Thymus (tissue), 11 donors: ENCODE measurements at regions not wholly inside any gene's neighbourhood (a gene's known extent, or its start where the extent isn't known, plus 50 kb on each side); places are given as distances from the start of the nearest gene placed in this dataset.

Source experiments
- DNase-seq, 9 donors: peaks; one replicate each; pipeline ENCODE4 v3.0.0-alpha.2; 2013; ENCODE audit warnings: low spot score in 9 of 9, low read depth in 6 of 9, missing footprints in 1 of 9
- H3K27ac ChIP-seq, 2 donors: one replicate each; pipeline ENCODE4 v1.5.1; 2013; ENCODE audit warnings: control low read depth in 1 of 2, low read depth in 1 of 2, low read length in 1 of 2, mild to moderate bottlenecking in 1 of 2, moderate library complexity in 1 of 2
- H3K27me3 ChIP-seq, 2 donors: one replicate each; pipeline ENCODE4 v1.5.1; 2013; ENCODE audit warnings: low read length in 1 of 2; ENCODE audit not compliant: control insufficient read depth in 2 of 2, insufficient read depth in 1 of 2
- H3K36me3 ChIP-seq, 2 donors: one replicate each; pipeline ENCODE4 v1.5.1; 2013; ENCODE audit warnings: low read length in 1 of 2, mild to moderate bottlenecking in 1 of 2, moderate library complexity in 1 of 2; ENCODE audit not compliant: control insufficient read depth in 2 of 2, insufficient read depth in 2 of 2
- H3K4me1 ChIP-seq, 2 donors: one replicate each; pipeline ENCODE4 v1.5.1; 2013; ENCODE audit warnings: low read length in 2 of 2; ENCODE audit not compliant: control insufficient read depth in 2 of 2, insufficient read depth in 2 of 2
- H3K4me3 ChIP-seq, 2 donors: one replicate each; pipeline ENCODE4 v1.5.1; 2013; ENCODE audit warnings: low read length in 2 of 2, control low read depth in 1 of 2, mild to moderate bottlenecking in 1 of 2
- H3K9me3 ChIP-seq, 2 donors: one replicate each; pipeline ENCODE4 v1.5.1; 2013; ENCODE audit warnings: low read length in 1 of 2, mild to moderate bottlenecking in 1 of 2; ENCODE audit not compliant: control insufficient read depth in 2 of 2, insufficient read depth in 1 of 2
- WGBS: extraction: QIAGEN DNeasy Blood & Tissue Kit; methylation state at CpG from one replicate; pipeline ENCODE4 v1.1.7; 2013; 5-methylcytosine and 5-hydroxymethylcytosine counted together
- donor health status: healthy.

GRCh38 chr4:33537527-33537926 is 2706.8 kb downstream of the ARAP2 start:
- no peak for DNase-seq
- H3K27me3 ChIP-seq: no peaks in the 10 kb centered on the region
- 95% methylated on average over 1 of the region's 1 CpG for WGBS
- no peak overlapping the region for H3K4me3 ChIP-seq
- no peaks in the 10 kb centered on the region for H3K4me1 ChIP-seq
- H3K27ac ChIP-seq: no peak overlapping the region
- no peaks in the 10 kb centered on the region for H3K9me3 ChIP-seq
- H3K36me3 ChIP-seq: no peaks in the 10 kb centered on the region

- no peaks in the 10 kb centered on the region for H3K4me1 ChIP-seq
- no peak overlapping the region for H3K27ac ChIP-seq
- WGBS: 95% methylated on average over 3 of the region's 3 CpGs
- no peaks in the 10 kb centered on the region for H3K36me3 ChIP-seq
- no peaks in the 10 kb centered on the region for H3K27me3 ChIP-seq
- no peak overlapping the region for H3K4me3 ChIP-seq
- H3K9me3 ChIP-seq: no peaks in the 10 kb centered on the region
- DNase-seq: no peak
Observed at GRCh38 chr4:33543941-33544450, 2700.3 kb downstream of the ARAP2 start.

GRCh38 chr4:33551244-33551643 is 2693.1 kb downstream of the ARAP2 start:
- no peaks in the 10 kb centered on the region for H3K27me3 ChIP-seq
- no peak overlapping the region for H3K27ac ChIP-seq
- peaks cover 0 to 2% of the 10 kb centered on the region in 2 donors for H3K9me3 ChIP-seq
- H3K4me1 ChIP-seq: no peaks in the 10 kb centered on the region
- WGBS: 89% methylated on average over 3 of the region's 3 CpGs
- no peaks in the 10 kb centered on the region for H3K36me3 ChIP-seq
- DNase-seq: no peak
- H3K4me3 ChIP-seq: no peak overlapping the region

- Histone ChIP-seq H3K27me3 (no peaks in the 10 kb centered on the region), H3K9me3 (peaks cover 0 to 3% of the 10 kb centered on the region in 2 donors), H3K4me3 (no peak overlapping the region), H3K27ac (no peak overlapping the region), H3K36me3 (no peaks in the 10 kb centered on the region), H3K4me1 (no peaks in the 10 kb centered on the region)
- no peak for DNase-seq
- WGBS: 95% methylated on average over 2 of the region's 2 CpGs
Observed at GRCh38 chr4:33561259-33561658, 2683.1 kb downstream of the ARAP2 start.

- DNase-seq: no peak
- no peak overlapping the region for H3K4me3 ChIP-seq
- no peaks in the 10 kb centered on the region for H3K27me3 ChIP-seq
- no peaks in the 10 kb centered on the region for H3K4me1 ChIP-seq
- H3K36me3 ChIP-seq: no peaks in the 10 kb centered on the region
- H3K27ac ChIP-seq: no peak overlapping the region
- no peaks in the 10 kb centered on the region for H3K9me3 ChIP-seq
- WGBS: 96% methylated on average over 2 of the region's 2 CpGs
Observed at GRCh38 chr4:33566649-33567048, 2677.7 kb downstream of the ARAP2 start.

GRCh38 chr4:33577791-33578190 is 2666.5 kb downstream of the ARAP2 start:
- H3K27ac ChIP-seq: no peak overlapping the region
- no peak overlapping the region for H3K4me3 ChIP-seq
- DNase-seq: no peak
- no peaks in the 10 kb centered on the region for H3K4me1 ChIP-seq
- H3K9me3 ChIP-seq: peaks cover 1 to 5% of the 10 kb centered on the region in 2 donors
- no peaks in the 10 kb centered on the region for H3K36me3 ChIP-seq
- H3K27me3 ChIP-seq: no peaks in the 10 kb centered on the region
- 92% methylated on average over 6 of the region's 6 CpGs for WGBS

- Histone ChIP-seq H3K4me1 (no peaks in the 10 kb centered on the region), H3K27ac (no peak overlapping the region), H3K4me3 (no peak overlapping the region), H3K9me3 (peaks cover 1 to 5% of the 10 kb centered on the region in 2 donors), H3K27me3 (no peaks in the 10 kb centered on the region), H3K36me3 (no peaks in the 10 kb centered on the region)
- WGBS: 67% methylated on average over 3 of the region's 3 CpGs
- no peak for DNase-seq
Observed at GRCh38 chr4:33579951-33580350, 2664.4 kb downstream of the ARAP2 start.

- Histone ChIP-seq H3K4me3 (no peak overlapping the region), H3K9me3 (peaks cover 0 to 10% of the 10 kb centered on the region in 2 donors), H3K4me1 (no peaks in the 10 kb centered on the region), H3K27ac (no peak overlapping the region), H3K36me3 (no peaks in the 10 kb centered on the region), H3K27me3 (no peaks in the 10 kb centered on the region)
- WGBS: 95% methylated on average over 2 of the region's 2 CpGs
- DNase-seq: no peak
Observed at GRCh38 chr4:33592701-33593100, 2651.6 kb downstream of the ARAP2 start.

GRCh38 chr4:33606951-33607350 is 2637.4 kb downstream of the ARAP2 start:
- H3K27me3 ChIP-seq: no peaks in the 10 kb centered on the region
- no peak for DNase-seq
- no peak overlapping the region for H3K27ac ChIP-seq
- H3K4me1 ChIP-seq: no peaks in the 10 kb centered on the region
- no peak overlapping the region for H3K4me3 ChIP-seq
- H3K9me3 ChIP-seq: peaks cover 0 to 25% of the 10 kb centered on the region in 2 donors
- no peaks in the 10 kb centered on the region for H3K36me3 ChIP-seq
- 91% methylated on average over 8 of the region's 8 CpGs for WGBS

GRCh38 chr4:33616121-33616520 is 2628.2 kb downstream of the ARAP2 start:
- 86% methylated on average over 2 of the region's 2 CpGs for WGBS
- Histone ChIP-seq H3K9me3 (peaks cover 0 to 4% of the 10 kb centered on the region in 2 donors), H3K27ac (no peak overlapping the region), H3K4me3 (no peak overlapping the region), H3K36me3 (no peaks in the 10 kb centered on the region), H3K4me1 (no peaks in the 10 kb centered on the region), H3K27me3 (no peaks in the 10 kb centered on the region)
- DNase-seq: no peak
